ENCODE measurements at regions not wholly inside any gene's neighbourhood (a gene's known extent, or its start where the extent isn't known, plus 50 kb on each side); places are given as distances from the start of the nearest gene placed in this dataset.
"Not testable (repeated sequence)": the region's sequence is repeated elsewhere in the genome, so short reads cannot be mapped to it uniquely, and the experiment has no call there.

GRCh38 chr2:48227617-48228344, 86.7 kb upstream of the FOXN2 start:
- Mint-ChIP-seq H3K36me3 (no peaks in the 10 kb centered on the region), H3K9me3 (no peaks in the 10 kb centered on the region), H3K4me3 (peak overlapping the region; percentile 21), H3K27me3 (no peaks in the 10 kb centered on the region), H3K4me1 (peaks cover 13% of the 10 kb centered on the region), H3K27ac (no peak overlapping the region)
- DNase-seq (ENCODE audit: low spot score in 2 of 2), result peak in 1 of 2 donors; percentile 9
- peak; percentile 95 for ATAC-seq (ENCODE audit: low read depth)

GRCh38 chr2:48228345-48228684, 86.2 kb upstream of the FOXN2 start:
- no peak overlapping the region for H3K27ac Mint-ChIP-seq
- ATAC-seq (ENCODE audit: low read depth) (no peak), DNase-seq (ENCODE audit: low spot score in 2 of 2) (no peak)
- H3K27me3 Mint-ChIP-seq, result no peaks in the 10 kb centered on the region
- H3K4me1 Mint-ChIP-seq, result peaks cover 13% of the 10 kb centered on the region
- H3K9me3 Mint-ChIP-seq, result no peaks in the 10 kb centered on the region
- peak overlapping the region; percentile 15 for H3K4me3 Mint-ChIP-seq
- H3K36me3 Mint-ChIP-seq, result no peaks in the 10 kb centered on the region

GRCh38 chr2:48229063-48229462, 85.4 kb upstream of the FOXN2 start:
- ATAC-seq (ENCODE audit: low read depth) (no peak), DNase-seq (ENCODE audit: low spot score in 2 of 2) (no peak)
- Mint-ChIP-seq H3K27ac (no peak overlapping the region), H3K9me3 (no peaks in the 10 kb centered on the region), H3K36me3 (no peaks in the 10 kb centered on the region), H3K27me3 (no peaks in the 10 kb centered on the region), H3K4me1 (peaks cover 13% of the 10 kb centered on the region), H3K4me3 (no peak overlapping the region)

GRCh38 chr2:48230834-48231233, 83.6 kb upstream of the FOXN2 start:
- H3K36me3 Mint-ChIP-seq, result no peaks in the 10 kb centered on the region
- H3K27me3 Mint-ChIP-seq, result no peaks in the 10 kb centered on the region
- no peak overlapping the region for H3K4me3 Mint-ChIP-seq
- no peak for ATAC-seq (ENCODE audit: low read depth)
- H3K9me3 Mint-ChIP-seq, result no peaks in the 10 kb centered on the region
- no peak overlapping the region for H3K27ac Mint-ChIP-seq
- peaks cover 13% of the 10 kb centered on the region for H3K4me1 Mint-ChIP-seq
- DNase-seq (ENCODE audit: low spot score in 2 of 2), result no peak

GRCh38 chr2:48232351-48232750, 82.1 kb upstream of the FOXN2 start:
- no peaks in the 10 kb centered on the region for H3K27me3 Mint-ChIP-seq
- H3K9me3 Mint-ChIP-seq, result no peaks in the 10 kb centered on the region
- DNase-seq (ENCODE audit: low spot score in 2 of 2) (no peak), ATAC-seq (ENCODE audit: low read depth) (no peak)
- H3K36me3 Mint-ChIP-seq, result no peaks in the 10 kb centered on the region
- peaks cover 11% of the 10 kb centered on the region for H3K4me1 Mint-ChIP-seq
- no peak overlapping the region for H3K27ac Mint-ChIP-seq
- H3K4me3 Mint-ChIP-seq, result no peak overlapping the region

GRCh38 chr2:48233005-48233404, 81.5 kb upstream of the FOXN2 start:
- ATAC-seq (ENCODE audit: low read depth) (no peak), DNase-seq (ENCODE audit: low spot score in 2 of 2) (no peak)
- H3K36me3 Mint-ChIP-seq, result no peaks in the 10 kb centered on the region
- peaks cover 7% of the 10 kb centered on the region for H3K4me1 Mint-ChIP-seq
- H3K27me3 Mint-ChIP-seq, result no peaks in the 10 kb centered on the region
- H3K9me3 Mint-ChIP-seq, result no peaks in the 10 kb centered on the region
- H3K4me3 Mint-ChIP-seq, result no peak overlapping the region
- H3K27ac Mint-ChIP-seq, result no peak overlapping the region

- H3K4me1 Mint-ChIP-seq; ATAC-seq (ENCODE audit: low read depth); H3K9me3 Mint-ChIP-seq; DNase-seq (ENCODE audit: low spot score in 2 of 2); H3K36me3 Mint-ChIP-seq; H3K27ac Mint-ChIP-seq; H3K27me3 Mint-ChIP-seq; H3K4me3 Mint-ChIP-seq: not testable (repeated sequence)
These were observed 80.7 kb upstream of the FOXN2 start for GRCh38 chr2:48233824-48234223.

- DNase-seq (ENCODE audit: low spot score in 2 of 2) (no peak), ATAC-seq (ENCODE audit: low read depth) (no peak)
- no peaks in the 10 kb centered on the region for H3K27me3 Mint-ChIP-seq
- H3K4me1 Mint-ChIP-seq, result no peaks in the 10 kb centered on the region
- H3K4me3 Mint-ChIP-seq, result no peak overlapping the region
- no peaks in the 10 kb centered on the region for H3K36me3 Mint-ChIP-seq
- no peak overlapping the region for H3K27ac Mint-ChIP-seq
- peaks cover 2% of the 10 kb centered on the region for H3K9me3 Mint-ChIP-seq
These were observed 79.4 kb upstream of the FOXN2 start for GRCh38 chr2:48235076-48235475.

- Mint-ChIP-seq H3K27ac (no peak overlapping the region), H3K4me1 (no peaks in the 10 kb centered on the region), H3K9me3 (peaks cover 2% of the 10 kb centered on the region), H3K27me3 (no peaks in the 10 kb centered on the region), H3K4me3 (no peak overlapping the region), H3K36me3 (peaks cover 8% of the 10 kb centered on the region)
- DNase-seq (ENCODE audit: low spot score in 2 of 2) (no peak), ATAC-seq (ENCODE audit: low read depth) (no peak)
These were observed 76.1 kb upstream of the FOXN2 start for GRCh38 chr2:48238381-48238780.

GRCh38 chr2:48240912-48241311, 73.6 kb upstream of the FOXN2 start:
- Mint-ChIP-seq H3K9me3 (peaks cover 2% of the 10 kb centered on the region), H3K36me3 (peaks cover 12% of the 10 kb centered on the region), H3K27ac (no peak overlapping the region), H3K27me3 (no peaks in the 10 kb centered on the region), H3K4me1 (no peaks in the 10 kb centered on the region), H3K4me3 (no peak overlapping the region)
- no peak for DNase-seq (ENCODE audit: low spot score in 2 of 2)
- ATAC-seq (ENCODE audit: low read depth), result no peak

- Mint-ChIP-seq H3K27ac (no peak overlapping the region), H3K4me1 (no peaks in the 10 kb centered on the region), H3K27me3 (no peaks in the 10 kb centered on the region), H3K4me3 (no peak overlapping the region), H3K9me3 (no peaks in the 10 kb centered on the region), H3K36me3 (peaks cover 4% of the 10 kb centered on the region)
- ATAC-seq (ENCODE audit: low read depth), result no peak
- no peak for DNase-seq (ENCODE audit: low spot score in 2 of 2)
These were observed 67.3 kb upstream of the FOXN2 start for GRCh38 chr2:48247206-48247605.

GRCh38 chr2:48248251-48248933, 66.1 kb upstream of the FOXN2 start:
- H3K4me3 Mint-ChIP-seq, result no peak overlapping the region
- no peak overlapping the region for H3K27ac Mint-ChIP-seq
- no peaks in the 10 kb centered on the region for H3K27me3 Mint-ChIP-seq
- DNase-seq (ENCODE audit: low spot score in 2 of 2) (no peak), ATAC-seq (ENCODE audit: low read depth) (no peak)
- no peaks in the 10 kb centered on the region for H3K9me3 Mint-ChIP-seq
- peaks cover 4% of the 10 kb centered on the region for H3K36me3 Mint-ChIP-seq
- no peaks in the 10 kb centered on the region for H3K4me1 Mint-ChIP-seq

GRCh38 chr2:48249025-48249424, 65.5 kb upstream of the FOXN2 start:
- Mint-ChIP-seq H3K27me3 (no peaks in the 10 kb centered on the region), H3K36me3 (peaks cover 4% of the 10 kb centered on the region), H3K4me1 (no peaks in the 10 kb centered on the region), H3K9me3 (no peaks in the 10 kb centered on the region), H3K4me3 (no peak overlapping the region), H3K27ac (no peak overlapping the region)
- DNase-seq (ENCODE audit: low spot score in 2 of 2) (no peak), ATAC-seq (ENCODE audit: low read depth) (no peak)

- ATAC-seq (ENCODE audit: low read depth) (no peak), DNase-seq (ENCODE audit: low spot score in 2 of 2) (no peak)
- Mint-ChIP-seq H3K27ac (no peak overlapping the region), H3K36me3 (peaks cover 4% of the 10 kb centered on the region), H3K27me3 (no peaks in the 10 kb centered on the region), H3K9me3 (no peaks in the 10 kb centered on the region), H3K4me3 (no peak overlapping the region), H3K4me1 (no peaks in the 10 kb centered on the region)
These were observed 64.6 kb upstream of the FOXN2 start for GRCh38 chr2:48249631-48250473.

Measured in memory B cell (primary cell).